ENCODE measurements at regions not wholly inside any gene's neighbourhood (a gene's known extent, or its start where the extent isn't known, plus 50 kb on each side); places are given as distances from the start of the nearest gene placed in this dataset.

GRCh38 chr4:123496421-123496820, 99.8 kb downstream of the SPRY1 start:
- no peak for DNase-seq (ENCODE audit: low read depth in 3 of 3, low spot score in 1 of 3)

GRCh38 chr4:123497340-123497739, 100.7 kb downstream of the SPRY1 start:
- no peak for DNase-seq (ENCODE audit: low read depth in 3 of 3, low spot score in 1 of 3)

- DNase-seq (ENCODE audit: low read depth in 3 of 3, low spot score in 1 of 3) = no peak
Observed at GRCh38 chr4:123501733-123502132, 105.1 kb downstream of the SPRY1 start.

GRCh38 chr4:123503698-123504363, 107.2 kb downstream of the SPRY1 start:
- DNase-seq (ENCODE audit: low read depth in 3 of 3, low spot score in 1 of 3) = no peak

GRCh38 chr4:123505095-123506010, 108.8 kb downstream of the SPRY1 start:
- DNase-seq (ENCODE audit: low read depth in 3 of 3, low spot score in 1 of 3) = no peak

- DNase-seq (ENCODE audit: low read depth in 3 of 3, low spot score in 1 of 3) = no peak
Observed at GRCh38 chr4:123506011-123506695, 109.6 kb downstream of the SPRY1 start.

- DNase-seq (ENCODE audit: low read depth in 3 of 3, low spot score in 1 of 3) = no peak
Observed at GRCh38 chr4:123507376-123507775, 110.8 kb downstream of the SPRY1 start.

GRCh38 chr4:123510221-123510620, 113.6 kb downstream of the SPRY1 start:
- DNase-seq (ENCODE audit: low read depth in 3 of 3, low spot score in 1 of 3) = no peak

- no peak for DNase-seq (ENCODE audit: low read depth in 3 of 3, low spot score in 1 of 3)
Observed at GRCh38 chr4:123510659-123511058, 114.1 kb downstream of the SPRY1 start.

GRCh38 chr4:123516576-123516975, 120.0 kb downstream of the SPRY1 start:
- DNase-seq (ENCODE audit: low read depth in 3 of 3, low spot score in 1 of 3) = no peak

GRCh38 chr4:123517176-123517575, 120.6 kb downstream of the SPRY1 start:
- DNase-seq (ENCODE audit: low read depth in 3 of 3, low spot score in 1 of 3) = no peak

GRCh38 chr4:123517971-123518370, 121.4 kb downstream of the SPRY1 start:
- DNase-seq (ENCODE audit: low read depth in 3 of 3, low spot score in 1 of 3) = no peak

- DNase-seq (ENCODE audit: low read depth in 3 of 3, low spot score in 1 of 3) = no peak
Observed at GRCh38 chr4:123520325-123520724, 123.7 kb downstream of the SPRY1 start.

GRCh38 chr4:123522081-123522480, 125.5 kb downstream of the SPRY1 start:
- DNase-seq (ENCODE audit: low read depth in 3 of 3, low spot score in 1 of 3) = no peak

GRCh38 chr4:123522646-123523045, 126.1 kb downstream of the SPRY1 start:
- DNase-seq (ENCODE audit: low read depth in 3 of 3, low spot score in 1 of 3) = no peak

GRCh38 chr4:123524958-123525628, 128.5 kb downstream of the SPRY1 start:
- DNase-seq (ENCODE audit: low read depth in 3 of 3, low spot score in 1 of 3) = no peak

- DNase-seq (ENCODE audit: low read depth in 3 of 3, low spot score in 1 of 3) = no peak
Observed at GRCh38 chr4:123526511-123526910, 129.9 kb downstream of the SPRY1 start.

GRCh38 chr4:123528501-123529277, 132.1 kb downstream of the SPRY1 start:
- no peak for DNase-seq (ENCODE audit: low read depth in 3 of 3, low spot score in 1 of 3)

- DNase-seq (ENCODE audit: low read depth in 3 of 3, low spot score in 1 of 3) = no peak
Observed at GRCh38 chr4:123529278-123529568, 132.6 kb downstream of the SPRY1 start.

GRCh38 chr4:123530357-123530756, 133.8 kb downstream of the SPRY1 start:
- DNase-seq (ENCODE audit: low read depth in 3 of 3, low spot score in 1 of 3) = no peak
